Ishikawa (cell line): ENCODE measurements at regions not wholly inside any gene's neighbourhood (a gene's known extent, or its start where the extent isn't known, plus 50 kb on each side); places are given as distances from the start of the nearest gene placed in this dataset.

ENCODE experiments used
- CEBPB ChIP-seq: IDR thresholded peaks from 2 replicates; pipeline ENCODE4 v1.6.1; 2012
- CREB1 ChIP-seq: IDR thresholded peaks from 2 replicates; pipeline ENCODE4 v1.6.1; 2012; ENCODE audit warnings: low read depth
- EGR1 ChIP-seq: IDR thresholded peaks from 2 replicates; pipeline ENCODE4 v1.6.1; 2012
- EP300 ChIP-seq: IDR thresholded peaks from 2 replicates; pipeline ENCODE4 v1.6.1; 2012; ENCODE audit warnings: borderline replicate concordance
- FOXM1 ChIP-seq: IDR thresholded peaks from 2 replicates; pipeline ENCODE4 v1.6.1; 2012; ENCODE audit warnings: low read depth, borderline replicate concordance
- NFIC ChIP-seq: IDR thresholded peaks from 2 replicates; pipeline ENCODE4 v1.6.1; 2012
- RAD21 ChIP-seq: IDR thresholded peaks from 2 replicates; pipeline ENCODE4 v1.6.1; 2012; ENCODE audit warnings: low read depth
- TAF1 ChIP-seq: IDR thresholded peaks from 2 replicates; pipeline ENCODE4 v1.6.1; 2012; ENCODE audit warnings: low read depth, mild to moderate bottlenecking
- TCF12 ChIP-seq: IDR thresholded peaks from 2 replicates; pipeline ENCODE4 v1.6.1; 2012; ENCODE audit warnings: low read depth
- TEAD4 ChIP-seq: IDR thresholded peaks from 2 replicates; pipeline ENCODE4 v1.6.1; 2012
- YY1 ChIP-seq: IDR thresholded peaks from 2 replicates; pipeline ENCODE4 v1.6.1; 2012; ENCODE audit warnings: low read depth
- ZBTB7A ChIP-seq: IDR thresholded peaks from 2 replicates; pipeline ENCODE4 v1.6.1; 2012; ENCODE audit warnings: low read depth
- TF ChIP-seq, protein P1 (sequence below): IDR thresholded peaks from 2 replicates; pipeline ENCODE4 v1.6.1; 2012
- TF ChIP-seq, protein P2 (sequence below): IDR thresholded peaks from 2 replicates; pipeline ENCODE4 v1.6.1; 2012; ENCODE audit warnings: low read depth, mild to moderate bottlenecking
- TF ChIP-seq, protein P3 (sequence below): IDR thresholded peaks from 2 replicates; pipeline ENCODE4 v1.6.1; 2012

DNA sequence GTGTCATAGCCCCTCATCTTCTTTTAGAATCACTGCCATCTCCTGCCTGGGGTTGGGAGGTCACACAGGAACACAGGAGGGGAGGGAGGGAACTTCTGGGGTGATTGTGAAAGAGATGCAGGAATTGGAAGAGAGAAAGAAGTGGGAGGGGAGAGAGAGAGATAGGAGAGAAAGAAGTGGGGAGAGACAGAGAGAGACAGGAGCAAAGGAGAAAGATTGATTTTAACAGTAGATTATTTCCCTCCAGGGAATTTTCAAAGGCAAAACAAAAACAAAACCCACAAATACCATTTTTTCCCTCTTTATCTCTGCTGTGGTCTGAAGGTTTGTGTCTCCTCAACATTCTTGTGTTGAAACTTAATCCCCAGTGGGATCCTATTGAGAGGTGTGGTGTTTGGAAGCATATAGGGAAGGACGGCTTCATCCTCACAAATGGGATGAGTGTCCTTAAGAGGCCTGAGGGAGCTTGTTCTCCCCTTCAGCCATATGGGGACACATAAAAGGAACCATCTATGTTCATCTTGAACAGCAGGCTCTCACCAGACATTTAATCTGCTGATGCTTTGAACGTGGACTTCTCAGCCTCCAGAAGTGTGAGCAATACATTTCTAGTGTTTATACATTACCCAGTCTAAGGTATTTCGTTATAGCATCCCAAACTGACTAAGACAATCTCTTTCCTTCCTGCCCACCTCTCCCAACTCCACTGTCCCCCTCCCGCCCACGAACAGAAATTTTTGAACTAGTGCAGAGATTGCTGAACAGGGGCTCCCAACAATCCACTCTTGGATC lies 134.9 kb upstream of the MAX start:
- TF ChIP-seq, protein P1, sequence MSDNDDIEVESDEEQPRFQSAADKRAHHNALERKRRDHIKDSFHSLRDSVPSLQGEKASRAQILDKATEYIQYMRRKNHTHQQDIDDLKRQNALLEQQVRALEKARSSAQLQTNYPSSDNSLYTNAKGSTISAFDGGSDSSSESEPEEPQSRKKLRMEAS = no peak
- peak; percentile 67; the same call in 1 of the 2 replicates for TF ChIP-seq CEBPB

DNA sequence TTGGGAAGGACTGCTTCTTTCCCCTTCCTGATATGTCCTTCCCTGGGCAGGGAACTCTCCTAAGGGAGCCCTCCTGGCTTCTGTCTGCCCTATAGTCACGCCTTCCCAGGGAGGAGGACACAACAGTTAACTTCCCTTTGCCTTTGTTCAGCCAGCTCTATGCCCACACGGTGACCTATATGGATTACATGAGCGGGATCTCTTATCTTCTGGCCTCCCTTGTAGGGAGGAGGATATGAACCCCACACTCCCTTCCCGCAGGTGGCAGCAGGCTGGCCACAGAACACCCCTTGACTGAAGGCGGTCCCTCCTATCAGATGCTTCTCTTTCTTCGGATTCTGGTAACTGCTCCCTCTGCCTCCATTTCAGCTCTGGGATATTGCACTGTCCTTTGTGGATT lies 135.6 kb upstream of the MAX start:
- TF ChIP-seq, protein P2, sequence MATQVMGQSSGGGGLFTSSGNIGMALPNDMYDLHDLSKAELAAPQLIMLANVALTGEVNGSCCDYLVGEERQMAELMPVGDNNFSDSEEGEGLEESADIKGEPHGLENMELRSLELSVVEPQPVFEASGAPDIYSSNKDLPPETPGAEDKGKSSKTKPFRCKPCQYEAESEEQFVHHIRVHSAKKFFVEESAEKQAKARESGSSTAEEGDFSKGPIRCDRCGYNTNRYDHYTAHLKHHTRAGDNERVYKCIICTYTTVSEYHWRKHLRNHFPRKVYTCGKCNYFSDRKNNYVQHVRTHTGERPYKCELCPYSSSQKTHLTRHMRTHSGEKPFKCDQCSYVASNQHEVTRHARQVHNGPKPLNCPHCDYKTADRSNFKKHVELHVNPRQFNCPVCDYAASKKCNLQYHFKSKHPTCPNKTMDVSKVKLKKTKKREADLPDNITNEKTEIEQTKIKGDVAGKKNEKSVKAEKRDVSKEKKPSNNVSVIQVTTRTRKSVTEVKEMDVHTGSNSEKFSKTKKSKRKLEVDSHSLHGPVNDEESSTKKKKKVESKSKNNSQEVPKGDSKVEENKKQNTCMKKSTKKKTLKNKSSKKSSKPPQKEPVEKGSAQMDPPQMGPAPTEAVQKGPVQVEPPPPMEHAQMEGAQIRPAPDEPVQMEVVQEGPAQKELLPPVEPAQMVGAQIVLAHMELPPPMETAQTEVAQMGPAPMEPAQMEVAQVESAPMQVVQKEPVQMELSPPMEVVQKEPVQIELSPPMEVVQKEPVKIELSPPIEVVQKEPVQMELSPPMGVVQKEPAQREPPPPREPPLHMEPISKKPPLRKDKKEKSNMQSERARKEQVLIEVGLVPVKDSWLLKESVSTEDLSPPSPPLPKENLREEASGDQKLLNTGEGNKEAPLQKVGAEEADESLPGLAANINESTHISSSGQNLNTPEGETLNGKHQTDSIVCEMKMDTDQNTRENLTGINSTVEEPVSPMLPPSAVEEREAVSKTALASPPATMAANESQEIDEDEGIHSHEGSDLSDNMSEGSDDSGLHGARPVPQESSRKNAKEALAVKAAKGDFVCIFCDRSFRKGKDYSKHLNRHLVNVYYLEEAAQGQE = no peak
- no peak for TF ChIP-seq ZBTB7A
- no peak for TF ChIP-seq NFIC
- no peak for TF ChIP-seq TEAD4
- no peak for TF ChIP-seq RAD21
- TF ChIP-seq TAF1 = no peak
- no peak for TF ChIP-seq EP300

DNA sequence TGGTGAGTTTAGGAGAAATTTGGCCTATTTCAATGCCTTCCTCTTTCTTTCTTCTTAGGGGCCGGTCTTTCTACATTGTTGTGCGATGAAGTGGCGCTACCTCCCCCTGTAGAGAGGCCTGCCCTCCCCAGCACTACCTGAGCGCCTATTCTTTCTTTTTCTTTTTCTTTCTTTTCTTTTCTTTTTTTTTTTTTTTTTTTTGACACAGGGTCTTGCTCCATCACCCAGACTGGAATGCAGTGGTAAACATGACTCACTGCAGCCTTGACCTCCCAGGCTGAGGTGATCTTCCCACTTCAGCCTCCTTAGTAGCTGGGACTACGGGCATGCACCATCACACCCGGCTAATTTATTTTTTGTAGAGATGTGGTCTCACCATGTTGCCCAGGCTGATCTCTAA lies 136.1 kb upstream of the MAX start:
- TF ChIP-seq CREB1 = no peak
- peak; percentile 1; the same call in 1 of the 2 replicates for TF ChIP-seq RAD21
- peak; percentile 93 for TF ChIP-seq TEAD4
- TF ChIP-seq, protein P1 = no peak
- TF ChIP-seq TCF12 = peak; percentile 88
- peak; percentile 89 for TF ChIP-seq EP300
- peak; percentile 70; the same call in 1 of the 2 replicates for TF ChIP-seq FOXM1
- TF ChIP-seq CEBPB = peak; percentile 3; the same call in 1 of the 2 replicates
- TF ChIP-seq NFIC = peak; percentile 59

DNA sequence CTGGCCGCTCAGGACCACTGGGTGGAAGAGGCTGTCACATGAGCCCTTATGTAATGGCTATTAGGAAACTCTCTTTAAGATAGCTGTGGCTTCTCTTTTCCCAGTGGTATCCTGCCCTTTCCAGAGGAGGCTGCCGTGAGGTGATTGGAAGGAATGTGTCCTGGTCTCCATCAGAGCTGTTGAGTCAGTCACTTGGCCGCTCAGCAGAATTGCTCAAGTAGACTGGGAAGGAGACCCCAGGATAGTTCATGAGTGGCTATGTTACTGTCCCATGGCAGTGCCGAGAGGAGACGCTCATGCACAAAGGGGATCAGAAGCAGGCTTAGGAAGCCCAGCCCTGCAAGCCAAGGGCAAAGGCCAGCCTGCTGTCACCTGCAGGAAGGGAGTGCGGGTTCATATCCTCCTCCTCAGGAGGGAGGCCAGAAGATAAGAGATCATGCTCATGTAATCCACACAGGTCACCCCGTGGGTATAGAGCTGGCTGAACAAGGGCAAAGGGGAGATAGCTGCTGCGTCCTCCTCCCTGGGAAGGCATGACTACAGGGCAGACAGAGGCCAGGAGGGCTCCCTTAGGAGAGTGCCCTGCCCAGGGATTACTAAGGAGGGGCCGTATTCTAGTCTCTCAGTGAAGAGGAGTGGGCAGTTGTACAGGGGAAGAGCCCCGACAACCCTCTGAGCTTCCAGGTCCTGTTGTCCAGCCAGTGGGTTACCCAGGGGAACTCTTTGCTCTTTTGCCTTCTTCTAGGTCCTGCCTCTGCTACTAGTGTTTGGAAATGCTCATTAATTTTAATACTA lies 137.0 kb upstream of the MAX start:
- TF ChIP-seq, protein P3, sequence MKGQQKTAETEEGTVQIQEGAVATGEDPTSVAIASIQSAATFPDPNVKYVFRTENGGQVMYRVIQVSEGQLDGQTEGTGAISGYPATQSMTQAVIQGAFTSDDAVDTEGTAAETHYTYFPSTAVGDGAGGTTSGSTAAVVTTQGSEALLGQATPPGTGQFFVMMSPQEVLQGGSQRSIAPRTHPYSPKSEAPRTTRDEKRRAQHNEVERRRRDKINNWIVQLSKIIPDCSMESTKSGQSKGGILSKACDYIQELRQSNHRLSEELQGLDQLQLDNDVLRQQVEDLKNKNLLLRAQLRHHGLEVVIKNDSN = 0 out of 2 replicates have a peak, but pooled peaks have one; percentile 22
- TF ChIP-seq TEAD4 (no peak), CREB1 (no peak), EP300 (no peak)

DNA sequence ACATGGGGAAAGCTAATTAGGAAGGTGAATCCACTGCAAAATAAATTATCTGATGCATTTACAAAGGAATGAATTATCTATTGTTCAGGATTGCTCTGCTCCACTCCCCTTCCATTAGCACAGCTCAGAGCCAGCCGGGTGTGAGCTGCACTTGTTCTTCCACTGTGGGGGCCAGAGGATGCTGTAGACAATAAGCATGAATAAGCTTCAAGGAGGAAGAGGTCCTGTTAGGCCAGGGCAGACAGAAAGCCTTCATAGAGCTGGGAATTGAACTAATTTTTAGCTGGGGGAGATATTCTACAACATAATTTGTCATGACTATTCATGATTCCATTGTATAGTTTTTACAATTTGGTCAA lies 137.6 kb upstream of the MAX start:
- TF ChIP-seq CREB1 (no peak), ZBTB7A (no peak), CEBPB (no peak), TCF12 (no peak), RAD21 (no peak), TEAD4 (no peak), EGR1 (no peak), NFIC (no peak), YY1 (no peak)
- TF ChIP-seq, protein P3 = no peak
- TF ChIP-seq, protein P1 = no peak

DNA sequence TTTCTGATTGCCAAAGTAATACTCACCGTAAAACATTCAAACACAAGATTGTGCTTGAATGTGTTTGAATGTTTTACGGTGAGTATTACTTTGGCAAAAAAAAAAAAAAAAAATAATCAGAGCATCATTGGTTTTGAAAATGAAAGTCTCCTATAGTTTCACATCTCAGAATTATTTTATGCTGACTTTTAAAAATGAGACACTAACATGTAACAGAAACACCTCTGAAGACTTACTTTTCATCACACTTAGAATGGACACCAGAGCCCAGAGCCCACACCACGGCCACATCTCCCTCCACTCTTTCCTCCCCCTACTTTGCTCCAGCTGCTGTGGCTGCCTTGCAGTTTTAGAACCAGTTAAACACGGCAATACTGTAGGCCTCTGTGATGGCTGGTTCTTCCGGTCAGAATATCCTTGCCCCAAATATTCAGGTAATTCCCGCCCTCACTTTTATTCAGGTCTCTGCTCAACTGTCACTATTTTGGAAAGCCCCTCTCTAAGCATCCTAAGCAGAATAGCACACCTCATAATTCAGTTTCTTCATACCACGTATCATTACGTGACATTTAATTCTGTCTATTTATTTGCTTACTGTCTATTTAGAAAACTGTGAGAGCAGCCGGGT lies 138.9 kb upstream of the MAX start:
- TF ChIP-seq EGR1 (no peak), FOXM1 (no peak), RAD21 (no peak), ZBTB7A (no peak), TAF1 (no peak), EP300 (no peak), TEAD4 (no peak), TCF12 (no peak), YY1 (no peak), CREB1 (no peak), CEBPB (no peak)
- TF ChIP-seq, protein P3 = no peak
- TF ChIP-seq, protein P1 = no peak
- TF ChIP-seq, protein P2 = no peak
